ENCODE measurements at regions not wholly inside any gene's neighbourhood (a gene's known extent, or its start where the extent isn't known, plus 50 kb on each side); places are given as distances from the start of the nearest gene placed in this dataset.

DNA sequence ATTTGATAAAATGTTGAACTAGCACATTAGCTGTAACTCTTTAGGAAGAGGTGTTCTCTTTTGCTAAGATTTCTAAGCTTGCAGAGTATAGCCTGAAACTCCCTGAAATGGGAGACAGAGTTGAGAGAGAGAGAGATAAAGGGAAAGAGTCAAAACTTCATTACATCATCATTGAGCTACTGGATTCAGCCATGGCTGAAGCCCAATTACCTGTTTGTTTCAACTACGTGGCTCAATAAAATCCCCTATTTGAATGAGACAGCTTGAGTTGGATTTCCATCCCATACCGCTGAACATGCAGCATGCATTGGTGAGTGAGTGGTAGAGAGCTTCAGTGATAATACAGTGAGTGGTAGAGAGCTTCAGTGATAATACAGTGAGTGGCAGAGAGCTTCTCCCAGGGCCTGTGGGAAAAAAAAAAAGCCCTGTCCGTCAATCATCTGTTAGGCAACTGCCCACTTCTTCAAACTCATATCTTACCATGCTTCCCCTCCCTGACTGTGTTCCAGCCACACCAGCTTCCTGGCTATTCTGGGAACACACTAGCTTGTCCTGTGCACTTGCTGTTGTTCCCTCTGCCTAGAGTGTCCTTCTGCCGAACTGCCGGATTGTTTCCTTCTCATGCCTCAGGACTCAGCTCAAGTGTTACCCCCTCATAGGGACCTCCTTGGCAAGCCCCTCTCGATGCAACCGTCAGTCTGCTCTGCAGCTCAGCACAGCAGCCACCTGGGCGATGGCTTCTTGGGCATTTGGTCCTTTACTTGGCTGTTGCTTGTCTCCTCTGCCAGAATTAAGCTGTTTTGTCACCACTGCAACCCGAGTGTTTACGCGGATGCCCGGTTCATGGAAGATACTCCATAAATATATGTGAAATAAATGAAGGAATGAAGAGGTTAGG, 91.3 kb upstream of the EYA2 start:
- Histone ChIP-seq H3K4me1 (ENCODE audit: insufficient read depth, low read length) (no peaks in the 10 kb centered on the region), H3K27ac (ENCODE audit: low read depth, low read length) (no peak overlapping the region), H3K9me3 (ENCODE audit: low read depth, low read length) (peaks cover 2% of the 10 kb centered on the region), H3K4me2 (ENCODE audit: insufficient read depth, low read length) (no peak overlapping the region), H3K79me2 (ENCODE audit: insufficient read depth, low read length) (no peaks in the 10 kb centered on the region), H3K27me3 (ENCODE audit: insufficient read depth, low read length) (peaks cover 42% of the 10 kb centered on the region), H2AFZ (ENCODE audit: low read length) (no peak overlapping the region), H3K4me3 (ENCODE audit: insufficient read depth, low read length) (no peak overlapping the region), H3K36me3 (ENCODE audit: insufficient read depth, low read length) (no peaks in the 10 kb centered on the region), H4K20me1 (ENCODE audit: insufficient read depth, low read length) (no peaks in the 10 kb centered on the region)
- no peak for TF ChIP-seq CTCF (IDR thresholded peaks at IDR 0.05; ENCODE audit: extremely low read depth, low read depth, low read length)
- no peak for DNase-seq (ENCODE audit: insufficient read length, low spot score, missing footprints)

DNA sequence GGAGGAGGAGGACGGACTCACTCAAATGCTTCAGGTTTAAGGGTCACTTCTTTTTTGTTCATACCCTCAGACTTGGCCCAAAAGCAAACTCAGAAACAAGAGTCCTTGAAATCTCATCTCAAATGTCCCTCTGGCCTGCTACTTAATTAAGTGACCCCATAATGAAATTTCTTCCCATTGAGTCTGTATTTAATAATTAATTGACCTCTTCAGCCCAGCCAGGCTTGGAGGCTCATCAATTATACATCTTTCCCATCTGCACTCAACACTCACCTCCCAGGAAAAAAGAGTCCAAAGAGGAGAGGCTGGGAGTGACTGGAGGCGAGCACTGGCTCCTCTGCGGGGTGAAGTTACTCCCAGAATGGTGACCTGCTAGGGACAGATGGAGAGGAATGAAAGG, 90.5 kb upstream of the EYA2 start:
- H2AFZ ChIP-seq (ENCODE audit: low read length), result no peak overlapping the region
- no peaks in the 10 kb centered on the region for H3K36me3 ChIP-seq (ENCODE audit: insufficient read depth, low read length)
- H3K9me3 ChIP-seq (ENCODE audit: low read depth, low read length), result peaks cover 2% of the 10 kb centered on the region
- H4K20me1 ChIP-seq (ENCODE audit: insufficient read depth, low read length), result no peaks in the 10 kb centered on the region
- no peak overlapping the region for H3K27ac ChIP-seq (ENCODE audit: low read depth, low read length)
- no peaks in the 10 kb centered on the region for H3K4me1 ChIP-seq (ENCODE audit: insufficient read depth, low read length)
- H3K4me3 ChIP-seq (ENCODE audit: insufficient read depth, low read length), result no peak overlapping the region
- H3K4me2 ChIP-seq (ENCODE audit: insufficient read depth, low read length), result no peak overlapping the region
- no peaks in the 10 kb centered on the region for H3K79me2 ChIP-seq (ENCODE audit: insufficient read depth, low read length)
- no peak for TF ChIP-seq CTCF (IDR thresholded peaks at IDR 0.05; ENCODE audit: extremely low read depth, low read depth, low read length)
- H3K27me3 ChIP-seq (ENCODE audit: insufficient read depth, low read length), result peaks cover 39% of the 10 kb centered on the region
- DNase-seq (ENCODE audit: insufficient read length, low spot score, missing footprints), result no peak

DNA sequence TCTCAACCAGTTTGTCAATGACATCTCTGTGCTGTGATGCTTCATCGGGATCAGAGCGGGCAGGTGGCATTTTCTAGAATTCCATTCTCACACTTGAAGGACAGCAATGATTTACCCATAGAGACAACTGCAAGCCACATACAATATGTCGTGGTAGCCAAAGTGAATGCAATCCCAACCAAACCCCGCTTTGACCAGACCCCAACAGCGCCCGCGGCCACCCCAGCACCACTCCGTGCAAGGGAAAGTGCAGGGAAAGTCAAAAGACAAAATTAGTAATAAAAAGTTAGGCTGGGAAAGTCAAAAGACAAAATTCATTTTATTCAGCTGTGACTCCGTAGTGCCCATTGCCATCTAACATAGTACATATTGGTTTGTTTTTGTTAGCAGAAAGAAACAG, 88.8 kb upstream of the EYA2 start:
- Histone ChIP-seq H3K4me3 (ENCODE audit: insufficient read depth, low read length) (no peak overlapping the region), H3K27ac (ENCODE audit: low read depth, low read length) (no peak overlapping the region), H3K36me3 (ENCODE audit: insufficient read depth, low read length) (no peaks in the 10 kb centered on the region), H4K20me1 (ENCODE audit: insufficient read depth, low read length) (no peaks in the 10 kb centered on the region), H3K4me2 (ENCODE audit: insufficient read depth, low read length) (no peak overlapping the region), H3K79me2 (ENCODE audit: insufficient read depth, low read length) (no peaks in the 10 kb centered on the region), H2AFZ (ENCODE audit: low read length) (no peak overlapping the region), H3K4me1 (ENCODE audit: insufficient read depth, low read length) (no peaks in the 10 kb centered on the region), H3K27me3 (ENCODE audit: insufficient read depth, low read length) (peaks cover 31% of the 10 kb centered on the region), H3K9me3 (ENCODE audit: low read depth, low read length) (peaks cover 2% of the 10 kb centered on the region)
- DNase-seq (ENCODE audit: insufficient read length, low spot score, missing footprints), result no peak
- no peak for TF ChIP-seq CTCF (IDR thresholded peaks at IDR 0.05; ENCODE audit: extremely low read depth, low read depth, low read length)

- Histone ChIP-seq H4K20me1 (ENCODE audit: insufficient read depth, low read length) (no peaks in the 10 kb centered on the region), H3K4me3 (ENCODE audit: insufficient read depth, low read length) (no peak overlapping the region), H3K4me2 (ENCODE audit: insufficient read depth, low read length) (no peak overlapping the region), H3K79me2 (ENCODE audit: insufficient read depth, low read length) (no peaks in the 10 kb centered on the region), H3K4me1 (ENCODE audit: insufficient read depth, low read length) (no peaks in the 10 kb centered on the region), H3K27me3 (ENCODE audit: insufficient read depth, low read length) (peaks cover 26% of the 10 kb centered on the region), H3K27ac (ENCODE audit: low read depth, low read length) (no peak overlapping the region), H2AFZ (ENCODE audit: low read length) (no peak overlapping the region), H3K9me3 (ENCODE audit: low read depth, low read length) (no peaks in the 10 kb centered on the region), H3K36me3 (ENCODE audit: insufficient read depth, low read length) (no peaks in the 10 kb centered on the region)
- DNase-seq (ENCODE audit: insufficient read length, low spot score, missing footprints), result no peak
- no peak for TF ChIP-seq CTCF (IDR thresholded peaks at IDR 0.05; ENCODE audit: extremely low read depth, low read depth, low read length)
Observed at GRCh38 chr20:46807998-46808397, 86.6 kb upstream of the EYA2 start.
